OCI-LY1 (cell line): ENCODE measurements at regions not wholly inside any gene's neighbourhood (a gene's known extent, or its start where the extent isn't known, plus 50 kb on each side); places are given as distances from the start of the nearest gene placed in this dataset.

Source experiments
- H2AFZ ChIP-seq: fragments of 200-600 bp; sonication (generic), shearing (Covaris generic); 2 replicates; pipeline ENCODE4 v1.6.0; 2014; ENCODE audit warnings: antibody characterized with exemption, mild to moderate bottlenecking, low read length
- H3F3A ChIP-seq: fragments of 200-600 bp; sonication (generic), shearing (Covaris generic); 2 replicates; pipeline ENCODE4 v1.6.0; 2014; ENCODE audit warnings: mild to moderate bottlenecking, antibody characterized with exemption, low read length, moderate library complexity; ENCODE audit not compliant: insufficient read depth
- H3K27ac ChIP-seq: fragments of 200-600 bp; sonication (generic); 2 replicates; pipeline ENCODE4 v1.5.1; 2014; ENCODE audit warnings: low read length, mixed run types, mild to moderate bottlenecking, low read depth; ENCODE audit not compliant: poor library complexity, severe bottlenecking
- H3K27me3 ChIP-seq: fragments of 200-600 bp; sonication (generic); 2 replicates; pipeline ENCODE4 v1.6.0; 2014; ENCODE audit warnings: antibody characterized with exemption, mild to moderate bottlenecking, low read length, moderate library complexity; ENCODE audit not compliant: insufficient read depth
- H3K36me3 ChIP-seq: fragments of 200-600 bp; sonication (generic); 2 replicates; pipeline ENCODE4 v1.6.1; 2014; ENCODE audit warnings: mild to moderate bottlenecking, antibody characterized with exemption, low read length, moderate library complexity, mixed read lengths; ENCODE audit not compliant: insufficient read depth
- H3K4me1 ChIP-seq: fragments of 200-600 bp; sonication (generic); 2 replicates; pipeline ENCODE4 v1.5.1; 2014; ENCODE audit warnings: mild to moderate bottlenecking, low read length, moderate library complexity; ENCODE audit not compliant: insufficient read depth, severe bottlenecking
- H3K4me2 ChIP-seq: fragments of 200-600 bp; sonication (generic), shearing (Covaris generic); 2 replicates; pipeline ENCODE4 v1.6.1; 2014; ENCODE audit warnings: low read length
- H3K4me3 ChIP-seq: fragments of 200-600 bp; sonication (generic); 2 replicates; pipeline ENCODE4 v1.5.1; 2014; ENCODE audit warnings: low read length, low read depth, mild to moderate bottlenecking, mixed read lengths; ENCODE audit not compliant: poor library complexity, severe bottlenecking
- H3K79me2 ChIP-seq: fragments of 200-600 bp; shearing (Covaris generic); 2 replicates; pipeline ENCODE4 v1.6.1; 2016; ENCODE audit warnings: mixed run types, low read length, mixed read lengths; ENCODE audit not compliant: insufficient read depth
- H3K9ac ChIP-seq: fragments of 200-600 bp; sonication (generic), shearing (Covaris generic); 2 replicates; pipeline ENCODE4 v1.6.1; 2014; ENCODE audit warnings: mild to moderate bottlenecking, low read length, mixed read lengths
- H3K9me2 ChIP-seq: fragments of 200-600 bp; sonication (generic), shearing (Covaris generic); 2 replicates; pipeline ENCODE4 v1.6.1; 2014; ENCODE audit warnings: low read depth, mild to moderate bottlenecking, low read length, mixed read lengths
- H3K9me3 ChIP-seq: fragments of 200-600 bp; shearing (Covaris generic); 2 replicates; pipeline ENCODE4 v1.6.1; 2014; ENCODE audit warnings: low read length, mixed read lengths
- H4K20me1 ChIP-seq: fragments of 200-600 bp; sonication (generic), shearing (Covaris generic); 2 replicates; pipeline ENCODE4 v1.6.0; 2016; ENCODE audit warnings: mild to moderate bottlenecking, low read length; ENCODE audit not compliant: insufficient read depth
- EZH2 ChIP-seq: fragments of 200-600 bp; sonication (generic), shearing (Covaris generic); IDR thresholded peaks from 2 replicates; pipeline ENCODE4 v1.8.0; 2017; ENCODE audit warnings: borderline replicate concordance, mixed run types, mild to moderate bottlenecking, antibody characterized with exemption, low read length, moderate library complexity, mixed read lengths
- TF ChIP-seq, protein P1 (sequence below): fragments of 200-600 bp; sonication (generic), shearing (Covaris generic); IDR thresholded peaks from 2 replicates; pipeline ENCODE4 v1.5.1; 2017; ENCODE audit warnings: mild to moderate bottlenecking, antibody characterized with exemption, low read length, moderate library complexity, mixed read lengths

DNA sequence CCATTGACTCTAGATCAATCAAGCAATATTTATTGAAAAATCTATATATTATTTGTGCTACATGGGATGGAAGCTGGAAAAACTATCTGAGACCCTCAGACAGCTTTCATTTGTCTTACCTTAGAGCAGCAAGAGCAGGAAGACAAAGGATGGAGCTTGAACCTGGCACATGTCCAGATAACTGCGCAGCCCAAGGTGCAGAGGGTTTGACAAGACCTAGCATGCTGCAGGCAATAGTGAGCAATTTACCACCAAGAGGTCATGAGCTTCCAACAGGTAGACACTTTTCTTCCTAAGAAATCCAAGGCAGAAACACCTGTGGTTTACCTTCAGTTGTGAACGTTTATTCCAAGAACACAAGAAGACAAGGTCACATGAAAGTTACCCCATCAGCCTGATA is 214.7 kb upstream of the NECTIN3 start:
- Histone ChIP-seq H3K27ac (no peak overlapping the region), H3K9me3 (no peaks in the 10 kb centered on the region), H2AFZ (no peak overlapping the region), H3K79me2 (no peaks in the 10 kb centered on the region), H3K27me3 (no peaks in the 10 kb centered on the region), H3K4me1 (no peaks in the 10 kb centered on the region), H3K4me3 (no peak overlapping the region), H3F3A (no peaks in the 10 kb centered on the region), H3K9me2 (no peaks in the 10 kb centered on the region), H4K20me1 (no peaks in the 10 kb centered on the region), H3K9ac (no peak overlapping the region), H3K36me3 (no peaks in the 10 kb centered on the region), H3K4me2 (no peak overlapping the region)
- no peak for TF ChIP-seq EZH2
- TF ChIP-seq, protein P1, sequence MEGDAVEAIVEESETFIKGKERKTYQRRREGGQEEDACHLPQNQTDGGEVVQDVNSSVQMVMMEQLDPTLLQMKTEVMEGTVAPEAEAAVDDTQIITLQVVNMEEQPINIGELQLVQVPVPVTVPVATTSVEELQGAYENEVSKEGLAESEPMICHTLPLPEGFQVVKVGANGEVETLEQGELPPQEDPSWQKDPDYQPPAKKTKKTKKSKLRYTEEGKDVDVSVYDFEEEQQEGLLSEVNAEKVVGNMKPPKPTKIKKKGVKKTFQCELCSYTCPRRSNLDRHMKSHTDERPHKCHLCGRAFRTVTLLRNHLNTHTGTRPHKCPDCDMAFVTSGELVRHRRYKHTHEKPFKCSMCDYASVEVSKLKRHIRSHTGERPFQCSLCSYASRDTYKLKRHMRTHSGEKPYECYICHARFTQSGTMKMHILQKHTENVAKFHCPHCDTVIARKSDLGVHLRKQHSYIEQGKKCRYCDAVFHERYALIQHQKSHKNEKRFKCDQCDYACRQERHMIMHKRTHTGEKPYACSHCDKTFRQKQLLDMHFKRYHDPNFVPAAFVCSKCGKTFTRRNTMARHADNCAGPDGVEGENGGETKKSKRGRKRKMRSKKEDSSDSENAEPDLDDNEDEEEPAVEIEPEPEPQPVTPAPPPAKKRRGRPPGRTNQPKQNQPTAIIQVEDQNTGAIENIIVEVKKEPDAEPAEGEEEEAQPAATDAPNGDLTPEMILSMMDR, result no peak

DNA sequence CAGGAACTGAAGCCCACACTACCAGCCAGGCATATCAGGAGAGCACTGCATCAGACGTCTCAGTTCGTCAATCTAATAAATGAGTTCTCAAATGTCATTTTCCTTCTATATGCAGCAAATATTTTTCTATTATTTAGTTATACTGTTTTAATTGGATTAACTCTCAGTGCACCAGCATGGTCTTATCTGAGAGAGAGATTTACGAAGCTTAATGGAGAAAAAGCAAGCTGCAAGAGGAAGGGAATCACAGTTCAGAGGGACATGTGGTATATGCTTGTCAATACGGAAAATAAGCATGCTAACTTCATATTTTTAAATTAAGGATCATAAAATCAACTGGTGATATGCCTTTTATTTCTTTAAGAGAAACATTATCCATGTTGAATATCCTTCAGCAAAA is 213.1 kb upstream of the NECTIN3 start:
- Histone ChIP-seq H3K4me2 (no peak overlapping the region), H2AFZ (no peak overlapping the region), H3K27me3 (no peaks in the 10 kb centered on the region), H3K9me3 (no peaks in the 10 kb centered on the region), H3K9me2 (no peaks in the 10 kb centered on the region), H3K9ac (no peak overlapping the region), H3K4me1 (no peaks in the 10 kb centered on the region), H3F3A (no peaks in the 10 kb centered on the region), H3K79me2 (no peaks in the 10 kb centered on the region), H3K27ac (no peak overlapping the region), H3K36me3 (no peaks in the 10 kb centered on the region), H4K20me1 (no peaks in the 10 kb centered on the region), H3K4me3 (no peak overlapping the region)
- TF ChIP-seq, protein P1, result no peak
- TF ChIP-seq EZH2, result no peak

DNA sequence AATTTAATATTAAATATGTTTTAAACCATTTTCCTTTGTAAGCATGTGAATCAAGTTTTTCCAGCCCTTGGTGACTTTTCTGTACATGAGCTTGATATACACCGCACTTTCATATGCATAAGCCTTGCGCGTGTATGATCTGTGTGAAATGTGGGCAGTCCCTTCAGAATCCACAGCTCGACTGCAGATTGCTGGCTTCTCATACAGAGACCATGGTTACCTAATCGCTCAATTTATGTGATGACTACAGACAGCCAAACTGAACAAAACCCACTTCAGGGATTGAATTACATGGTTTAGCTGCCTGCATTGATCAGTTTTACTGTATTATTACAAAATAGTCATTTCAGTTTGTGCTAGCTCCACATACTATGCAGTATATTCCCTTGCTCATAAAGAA is 212.3 kb upstream of the NECTIN3 start:
- Histone ChIP-seq H3K36me3 (no peaks in the 10 kb centered on the region), H3K4me2 (no peak overlapping the region), H3K4me1 (no peaks in the 10 kb centered on the region), H3K27ac (no peak overlapping the region), H3K79me2 (no peaks in the 10 kb centered on the region), H2AFZ (no peak overlapping the region), H3F3A (no peaks in the 10 kb centered on the region), H3K9me2 (no peaks in the 10 kb centered on the region), H3K27me3 (no peaks in the 10 kb centered on the region), H3K4me3 (no peak overlapping the region), H3K9me3 (no peaks in the 10 kb centered on the region), H4K20me1 (no peaks in the 10 kb centered on the region), H3K9ac (no peak overlapping the region)
- TF ChIP-seq, protein P1, result no peak
- no peak for TF ChIP-seq EZH2
